SK-N-SH (cell line): ENCODE measurements at regions not wholly inside any gene's neighbourhood (a gene's known extent, or its start where the extent isn't known, plus 50 kb on each side); places are given as distances from the start of the nearest gene placed in this dataset.

Experiments
- CTCF ChIA-PET: fragments of 300-600, 350-600 bp; formaldehyde crosslinking; extraction: SDS; loops from one replicate; lab custom pipeline; 2021; lab: Yijun Ruan, JAX
- POLR2A ChIA-PET: fragments of 350-600 bp; sonication (Branson Sonifier 250); formaldehyde crosslinking; extraction: SDS; loops from one replicate; lab custom pipeline; 2020; ENCODE audit warnings: antibody characterized with exemption, inconsistent platforms; lab: Yijun Ruan, JAX
- DNase-seq: peaks from one replicate; pipeline ENCODE4 v3.0.0; 2012
- H2AFZ ChIP-seq: fragments of 200-600 bp; sonication (generic); 2 replicates; pipeline ENCODE4 v1.8.1; 2016; ENCODE audit warnings: antibody characterized with exemption, mild to moderate bottlenecking, low read depth
- H3F3A ChIP-seq: fragments of 200-600 bp; sonication (generic); replicated peaks from 2 replicates; pipeline ENCODE3; 2016; ENCODE audit warnings: antibody characterized with exemption, mild to moderate bottlenecking; ENCODE audit not compliant: insufficient read depth
- H3K27ac ChIP-seq, 2 experiments: fragments of 200-500 bp in 1 of 2; fragments of 200-600 bp in 1 of 2; sonication (Bioruptor generic) in 1 of 2; sonication (generic), shearing (Covaris generic) in 1 of 2; 2 replicates each; pipeline versions ENCODE4 v1.5.1 to v1.6.1; 2014 to 2016; ENCODE audit warnings: low read depth in 2 of 2, inconsistent platforms in 1 of 2, low read length in 1 of 2, mild to moderate bottlenecking in 1 of 2, mixed read lengths in 1 of 2
- H3K27me3 ChIP-seq: fragments of 200-600 bp; sonication (generic), shearing (Covaris generic); 2 replicates; pipeline ENCODE4 v1.6.1; 2016; ENCODE audit warnings: mixed run types; ENCODE audit not compliant: insufficient read depth
- H3K36me3 ChIP-seq, 2 experiments: fragments of 200-500 bp in 1 of 2; fragments of 200-600 bp in 1 of 2; sonication (Bioruptor generic) in 1 of 2; sonication (generic) in 1 of 2; replicated peaks in 1 of 2; 2 replicates each; pipeline versions ENCODE3 to v1.5.1; 2014 to 2016; ENCODE audit warnings: low read length in 1 of 2, mild to moderate bottlenecking in 1 of 2; ENCODE audit not compliant: insufficient read depth in 2 of 2, control insufficient read depth in 1 of 2
- H3K4me1 ChIP-seq, 2 experiments: fragments of 200-500 bp in 1 of 2; fragments of 200-600 bp in 1 of 2; sonication (Bioruptor generic) in 1 of 2; sonication (generic), shearing (Covaris generic) in 1 of 2; 2 replicates each; pipeline versions ENCODE4 v1.5.1 to v1.6.1; 2014 to 2016; ENCODE audit warnings: low read depth in 1 of 2, low read length in 1 of 2, mixed run types in 1 of 2; ENCODE audit not compliant: insufficient read depth in 2 of 2, control insufficient read depth in 1 of 2
- H3K4me2 ChIP-seq: fragments of 200-600 bp; sonication (generic), shearing (Covaris generic); 2 replicates; pipeline ENCODE4 v1.6.1; 2017; ENCODE audit warnings: mixed run types
- H3K4me3 ChIP-seq, 2 experiments: fragments of 200-500 bp in 1 of 2; fragments of 200-600 bp in 1 of 2; sonication (Bioruptor generic) in 1 of 2; sonication (generic), shearing (Covaris generic) in 1 of 2; 2 replicates each; pipeline versions ENCODE4 v1.5.1 to v1.8.1; 2014 to 2016; ENCODE audit warnings: low read depth in 2 of 2, inconsistent platforms in 1 of 2, low read length in 1 of 2, mild to moderate bottlenecking in 1 of 2, mixed read lengths in 1 of 2, moderate library complexity in 1 of 2
- H3K79me2 ChIP-seq: fragments of 200-600 bp; sonication (generic); 2 replicates; pipeline ENCODE4 v1.8.1; 2017; ENCODE audit warnings: mild to moderate bottlenecking; ENCODE audit not compliant: insufficient read depth
- H3K9ac ChIP-seq: fragments of 200-600 bp; sonication (generic); 2 replicates; pipeline ENCODE4 v1.6.1; 2017; ENCODE audit warnings: mixed run types
- H3K9me2 ChIP-seq: fragments of 200-600 bp; sonication (generic); 2 replicates; pipeline ENCODE4 v1.6.1; 2017; ENCODE audit warnings: mixed run types
- H3K9me3 ChIP-seq: fragments of 200-600 bp; sonication (generic); 2 replicates; pipeline ENCODE4 v1.6.1; 2017; ENCODE audit warnings: mixed run types, mild to moderate bottlenecking, moderate library complexity
- H4K20me1 ChIP-seq: fragments of 200-600 bp; sonication (generic); 2 replicates; pipeline ENCODE4 v1.6.1; 2017; ENCODE audit warnings: mild to moderate bottlenecking, mixed run types; ENCODE audit not compliant: insufficient read depth
- CHD2 ChIP-seq: fragments of 150-350 bp; IDR thresholded peaks from 2 replicates; pipeline ENCODE4 v1.6.1; 2018; ENCODE audit warnings: low read length; ENCODE audit not compliant: partially characterized antibody
- CTCF ChIP-seq: fragments of 200-600 bp; sonication (generic); IDR thresholded peaks from 2 replicates; pipeline ENCODE4 v1.6.1; 2017; ENCODE audit warnings: antibody characterized with exemption, mild to moderate bottlenecking, moderate library complexity
- EP300 ChIP-seq, 2 experiments: IDR thresholded peaks; 2 replicates each; pipeline versions ENCODE4 v1.4.0 to v1.6.1; 2012; ENCODE audit warnings: borderline replicate concordance in 1 of 2, low read depth in 1 of 2, low read length in 1 of 2
- EZH2phosphoT487 ChIP-seq: fragments of 200-600 bp; sonication (generic); IDR thresholded peaks from 2 replicates; pipeline ENCODE4 v1.6.1; 2017; ENCODE audit warnings: low read depth, mixed run types, mild to moderate bottlenecking, antibody characterized with exemption, moderate library complexity, borderline replicate concordance
- FOXM1 ChIP-seq: IDR thresholded peaks from 2 replicates; pipeline ENCODE4 v1.4.0; 2012; ENCODE audit warnings: low read depth, mild to moderate bottlenecking
- GATA2 ChIP-seq: sonication (generic); formaldehyde crosslinking; IDR thresholded peaks from 2 replicates; pipeline ENCODE4 v1.5.0; 2020; ENCODE audit warnings: mild to moderate bottlenecking, missing genetic modification reagents
- JUND ChIP-seq: IDR thresholded peaks from 2 replicates; pipeline ENCODE4 v1.4.0; 2012
- MXI1 ChIP-seq: IDR thresholded peaks from 2 replicates; pipeline ENCODE4 v1.6.1; 2012; ENCODE audit warnings: mild to moderate bottlenecking, low read depth, low read length, improper control_type of control experiment
- NFIC ChIP-seq: IDR thresholded peaks from 2 replicates; pipeline ENCODE4 v1.4.0; 2012; ENCODE audit warnings: borderline replicate concordance
- NRF1 ChIP-seq: IDR thresholded peaks from 2 replicates; pipeline ENCODE4 v1.6.1; 2012; ENCODE audit warnings: low read depth, mild to moderate bottlenecking, low read length
- RAD21 ChIP-seq: IDR thresholded peaks from 2 replicates; pipeline ENCODE4 v1.6.1; 2012; ENCODE audit warnings: mild to moderate bottlenecking, low read length
- RXRA ChIP-seq: IDR thresholded peaks from 2 replicates; pipeline ENCODE4 v1.4.0; 2012; ENCODE audit warnings: low read depth, mild to moderate bottlenecking, borderline replicate concordance
- USF1 ChIP-seq: IDR thresholded peaks from 2 replicates; pipeline ENCODE4 v1.4.0; 2012; ENCODE audit warnings: low read depth, borderline replicate concordance
- USF2 ChIP-seq: fragments of 150-350 bp; IDR thresholded peaks from 2 replicates; pipeline ENCODE4 v1.6.1; 2017; ENCODE audit warnings: antibody characterized with exemption, low read length, low read depth, borderline replicate concordance
- YY1 ChIP-seq: IDR thresholded peaks from 2 replicates; pipeline ENCODE4 v1.4.0; 2012; ENCODE audit warnings: low read depth, mild to moderate bottlenecking
- ZBTB33 ChIP-seq: IDR thresholded peaks from 2 replicates; pipeline ENCODE4 v1.4.0; 2012; ENCODE audit warnings: low read depth, borderline replicate concordance
- WGBS: methylation state at CpG from one replicate; pipeline ENCODE4 v1.1.6; 2017; ENCODE audit warnings: low lambda C conversion rate; 5-methylcytosine and 5-hydroxymethylcytosine counted together

GRCh38 chr4:36010397-36010929, 233.9 kb downstream of the ARAP2 start:
- H3F3A ChIP-seq: no peaks in the 10 kb centered on the region
- H3K27ac ChIP-seq: no peak overlapping the region
- H4K20me1 ChIP-seq: no peaks in the 10 kb centered on the region
- H3K4me3 ChIP-seq: no peak overlapping the region
- CTCF ChIA-PET: no interaction called here
- H3K4me1 ChIP-seq: no peaks in the 10 kb centered on the region
- H3K9ac ChIP-seq: no peak overlapping the region
- POLR2A ChIA-PET: no interaction called here
- H2AFZ ChIP-seq: no peak overlapping the region
- H3K79me2 ChIP-seq: no peaks in the 10 kb centered on the region
- no peak for DNase-seq
- no peaks in the 10 kb centered on the region for H3K36me3 ChIP-seq
- TF ChIP-seq YY1: no peak
- no peak for TF ChIP-seq EP300 (IDR thresholded peaks at IDR 0.05; ENCODE audit: borderline replicate concordance in 1 of 2, low read depth in 1 of 2, low read length in 1 of 2)
- no peak for TF ChIP-seq RAD21
- TF ChIP-seq MXI1: no peak
- no peak for TF ChIP-seq NFIC
- TF ChIP-seq RXRA: no peak
- no peak for TF ChIP-seq NRF1
- no peak for TF ChIP-seq USF2
- no peak for TF ChIP-seq CHD2
- TF ChIP-seq JUND: no peak
- no peak for TF ChIP-seq EZH2phosphoT487
- no peak for TF ChIP-seq FOXM1
- TF ChIP-seq USF1: no peak
- no peak for TF ChIP-seq ZBTB33
- TF ChIP-seq CTCF: no peak
- TF ChIP-seq GATA2: no peak
- no peak overlapping the region for H3K4me2 ChIP-seq
- no peaks in the 10 kb centered on the region for H3K9me3 ChIP-seq
- WGBS: 4% methylated on average over 4 of the region's 4 CpGs
- H3K9me2 ChIP-seq: no peaks in the 10 kb centered on the region; the same call in 1 of the 2 replicates
- no peaks in the 10 kb centered on the region for H3K27me3 ChIP-seq
